HEK293 (cell line): ENCODE measurements at regions not wholly inside any gene's neighbourhood (a gene's known extent, or its start where the extent isn't known, plus 50 kb on each side); places are given as distances from the start of the nearest gene placed in this dataset.

Experiments
- GFI1B ChIP-seq: fragments of 450-650 bp; formaldehyde crosslinking; IDR thresholded peaks from 2 replicates; pipeline ENCODE4 v1.5.1; 2016; ENCODE audit warnings: missing biosample characterization, missing genetic modification characterization
- ZBTB11 ChIP-seq: fragments of 450-650 bp; formaldehyde crosslinking; conservative IDR thresholded peaks from 2 replicates; pipeline ENCODE4 v1.5.1; 2016; ENCODE audit warnings: low read depth, missing biosample characterization, missing genetic modification characterization
- ZNF157 ChIP-seq: fragments of 450-650 bp; formaldehyde crosslinking; IDR thresholded peaks from 2 replicates; pipeline ENCODE4 v1.5.1; 2016; ENCODE audit warnings: missing biosample characterization, missing genetic modification characterization
- ZNF292 ChIP-seq: fragments of 450-650 bp; formaldehyde crosslinking; IDR thresholded peaks from 2 replicates; pipeline ENCODE4 v1.5.1; 2016; ENCODE audit warnings: low read depth, missing biosample characterization, missing genetic modification characterization, borderline replicate concordance

- no peak for TF ChIP-seq GFI1B (tag by site-specific recombination)
- TF ChIP-seq ZBTB11 (tag by site-specific recombination): no peak
- no peak for TF ChIP-seq ZNF292 (tag by site-specific recombination)
- no peak for TF ChIP-seq ZNF157 (tag by site-specific recombination)
These were observed 544.1 kb downstream of the KCNH5 start for GRCh38 chr14:62501021-62501750.
